RPMI7951 (cell line): ENCODE measurements at regions not wholly inside any gene's neighbourhood (a gene's known extent, or its start where the extent isn't known, plus 50 kb on each side); places are given as distances from the start of the nearest gene placed in this dataset.

ENCODE experiments used
- DNase-seq: peaks from one replicate; pipeline ENCODE4 v3.0.0-alpha.2; 2012; ENCODE audit warnings: low read depth

DNA sequence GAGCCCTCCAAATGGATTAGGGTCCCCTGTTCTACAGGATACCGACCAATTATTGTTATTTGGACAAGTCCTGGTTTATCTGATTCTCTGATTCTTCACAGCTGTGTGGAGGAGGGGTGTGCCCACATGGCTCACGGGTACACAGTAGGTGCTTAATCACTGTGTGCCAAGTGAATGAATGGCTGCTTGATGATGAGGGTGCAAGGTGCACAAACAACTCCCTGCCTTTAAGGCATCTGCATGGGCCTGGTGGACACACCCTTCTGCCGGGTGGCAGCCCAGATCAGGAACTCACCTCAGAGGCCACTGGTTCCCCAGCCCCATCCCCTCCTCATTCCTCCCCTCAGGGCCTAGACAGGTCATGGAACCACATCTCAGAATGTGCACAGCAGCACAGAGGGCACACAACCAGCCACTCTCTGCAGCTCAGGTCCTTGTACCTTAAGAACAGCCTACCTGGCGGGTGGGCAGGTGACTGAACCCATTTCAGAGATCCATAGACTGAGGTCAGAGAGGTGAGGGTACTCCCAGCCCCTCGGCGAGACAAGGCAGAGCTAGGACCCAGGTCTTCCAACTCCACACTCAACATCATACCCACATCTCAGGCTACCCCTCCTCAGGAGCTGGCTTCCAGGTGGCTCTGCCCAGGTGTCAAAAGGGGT, 50.3 kb downstream of the SHANK2 start:
- DNase-seq, result no peak

DNA sequence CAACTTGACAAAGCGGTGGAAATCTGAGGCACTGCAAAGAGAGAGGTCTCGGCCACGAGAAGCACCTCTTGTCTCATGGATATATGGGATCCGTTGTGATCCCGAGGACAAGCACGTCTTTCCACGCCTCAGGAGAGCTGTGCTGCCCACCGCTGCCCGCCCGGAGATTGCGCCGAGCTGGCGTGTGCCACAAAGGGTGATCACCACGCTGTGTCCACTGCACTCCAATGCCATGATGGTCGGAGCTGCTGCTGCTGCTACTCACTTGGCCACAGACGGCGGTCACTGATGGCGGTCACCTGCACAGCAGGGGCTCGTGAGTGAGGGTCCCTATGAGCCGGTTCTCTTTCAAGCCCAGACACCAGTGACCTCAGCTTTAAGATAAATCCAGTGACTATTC, 51.1 kb downstream of the SHANK2 start:
- DNase-seq, result no peak

DNA sequence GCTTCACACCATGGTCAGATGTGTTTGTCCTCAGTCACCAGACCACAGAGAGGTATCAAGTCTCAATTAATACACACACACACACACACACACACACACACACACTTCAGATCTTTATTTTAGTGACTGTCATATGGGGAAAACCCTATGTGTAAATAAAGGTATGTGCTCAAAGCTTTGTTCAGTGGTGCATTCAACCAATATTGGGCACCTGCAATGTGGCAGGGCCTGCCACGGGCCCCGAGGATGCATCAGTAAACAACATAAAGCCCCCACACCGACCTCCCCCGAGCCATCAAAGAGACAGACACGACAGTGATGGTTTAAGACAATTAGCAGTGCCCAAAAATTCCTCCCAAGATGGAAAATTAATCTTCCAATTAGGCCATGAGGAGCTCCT, 51.6 kb downstream of the SHANK2 start:
- DNase-seq, result no peak

DNA sequence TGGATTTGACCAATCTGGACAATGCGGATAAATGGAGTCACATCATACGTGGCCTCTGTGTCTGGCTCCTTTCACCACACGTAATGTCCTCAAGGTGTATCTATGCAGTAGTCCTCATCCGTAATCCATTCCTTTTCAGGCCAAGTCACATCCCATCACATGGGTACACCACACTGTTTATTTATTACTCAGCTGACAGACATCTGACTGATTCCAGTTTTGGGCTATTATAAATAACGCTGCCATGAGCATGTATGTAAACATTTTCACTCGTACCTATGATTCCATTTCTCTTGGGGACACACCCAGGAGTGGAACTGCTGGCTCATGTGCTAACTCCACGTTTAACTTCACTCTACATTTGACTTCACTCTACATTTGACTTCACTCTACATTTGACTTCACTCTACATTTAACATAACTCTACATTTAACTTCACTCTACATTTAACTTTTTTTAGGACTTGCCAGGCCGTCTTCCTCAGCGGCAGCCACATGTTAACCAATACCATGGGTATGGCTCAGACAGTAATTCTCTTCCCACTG, 52.1 kb downstream of the SHANK2 start:
- no peak for DNase-seq

DNA sequence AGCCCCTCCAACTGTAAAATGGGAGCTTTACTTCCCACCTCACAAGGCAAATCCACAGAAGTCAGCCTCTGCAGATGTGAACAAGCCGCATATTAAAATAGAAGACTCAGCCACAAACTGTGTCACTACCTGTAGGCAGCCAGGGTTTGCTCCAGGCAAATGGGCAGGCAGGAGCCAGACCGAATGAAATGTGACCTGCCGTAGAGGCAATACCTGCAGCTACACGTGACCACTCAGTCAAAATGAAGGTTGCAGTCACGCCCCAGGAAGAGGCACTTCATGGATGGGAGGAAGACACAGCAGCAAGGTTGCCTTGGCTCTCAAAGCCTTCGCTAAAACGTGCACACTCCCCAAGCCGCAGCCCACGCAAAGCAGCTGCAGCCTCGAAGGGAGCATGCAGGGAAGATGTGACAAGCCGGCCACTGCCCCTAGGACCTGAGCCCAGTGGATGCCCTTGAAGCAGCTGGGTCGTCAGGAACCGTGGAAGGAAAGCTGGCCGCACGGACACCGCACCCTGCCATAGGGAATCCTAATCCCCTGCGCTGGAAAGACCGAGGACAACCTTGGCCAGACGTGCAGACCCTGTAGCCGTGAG, 53.1 kb downstream of the SHANK2 start:
- DNase-seq, result no peak

DNA sequence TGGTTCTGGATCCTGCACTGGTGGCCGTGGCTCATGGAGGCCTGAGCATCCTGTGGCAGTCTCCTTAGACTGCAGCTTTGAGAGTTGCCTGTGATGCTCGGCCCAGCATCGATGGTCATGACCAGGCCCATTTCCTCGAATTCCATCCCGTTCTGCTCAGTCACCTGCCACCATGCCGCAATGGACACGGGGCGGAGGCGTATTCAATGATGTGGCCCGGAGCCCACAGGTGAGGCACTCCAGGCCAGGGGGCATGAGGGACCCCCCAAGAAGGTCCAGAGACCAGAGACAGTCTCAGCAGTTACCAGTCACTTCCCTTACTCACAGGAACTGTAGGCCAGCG, 53.6 kb downstream of the SHANK2 start:
- DNase-seq, result no peak

DNA sequence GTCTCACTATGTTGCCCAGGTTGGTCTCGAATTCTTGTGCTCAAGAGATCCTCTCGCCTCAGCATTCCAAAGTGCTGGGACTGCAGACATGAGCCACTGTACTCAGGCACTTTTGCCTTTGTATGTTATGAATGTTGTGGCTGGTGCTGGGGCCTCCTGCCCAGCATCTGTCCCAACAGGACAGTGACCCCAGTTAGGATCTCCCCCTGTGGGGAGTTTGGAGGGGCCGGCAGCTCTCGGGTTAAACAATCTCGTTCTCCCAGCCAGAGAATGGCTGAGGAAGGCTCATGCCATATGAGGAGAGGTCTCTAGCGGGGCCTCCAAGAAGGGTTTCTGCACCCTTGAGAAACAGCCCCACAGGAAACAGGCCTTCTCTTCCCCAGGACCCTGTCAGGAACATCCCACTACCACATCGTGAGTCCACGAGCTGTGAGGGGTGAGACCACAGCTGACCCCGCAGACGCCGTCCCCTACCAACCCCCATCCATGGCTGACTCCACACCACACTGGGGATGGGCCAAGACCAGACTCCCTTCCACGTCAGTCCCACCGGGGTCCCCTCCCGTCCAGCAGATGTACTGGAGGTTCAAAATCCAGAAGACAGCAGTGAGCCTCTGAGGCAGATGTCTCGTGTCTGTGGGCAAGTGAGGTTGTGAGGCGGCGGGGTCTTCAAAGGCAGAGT, 54.1 kb downstream of the SHANK2 start:
- no peak for DNase-seq

DNA sequence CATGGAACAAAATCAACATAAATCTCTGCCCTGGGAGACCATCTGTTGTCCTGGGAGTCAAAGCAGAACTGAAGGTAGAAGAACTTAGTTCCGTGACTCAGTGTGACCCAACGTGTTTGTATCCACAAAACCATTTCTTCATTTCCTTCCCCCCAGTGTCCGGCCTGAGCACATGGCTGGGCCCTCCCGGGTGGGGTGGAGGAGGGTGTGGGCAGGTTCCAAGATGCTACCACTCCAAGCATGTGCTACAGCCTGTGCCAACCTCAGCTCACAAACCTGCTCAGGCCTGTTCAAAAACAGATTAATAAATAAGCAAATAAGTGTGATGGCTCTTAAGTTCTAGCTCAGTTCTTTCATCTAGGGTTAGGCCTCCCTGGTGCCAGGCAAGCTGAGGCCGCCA, 55.3 kb downstream of the SHANK2 start:
- DNase-seq, result no peak

DNA sequence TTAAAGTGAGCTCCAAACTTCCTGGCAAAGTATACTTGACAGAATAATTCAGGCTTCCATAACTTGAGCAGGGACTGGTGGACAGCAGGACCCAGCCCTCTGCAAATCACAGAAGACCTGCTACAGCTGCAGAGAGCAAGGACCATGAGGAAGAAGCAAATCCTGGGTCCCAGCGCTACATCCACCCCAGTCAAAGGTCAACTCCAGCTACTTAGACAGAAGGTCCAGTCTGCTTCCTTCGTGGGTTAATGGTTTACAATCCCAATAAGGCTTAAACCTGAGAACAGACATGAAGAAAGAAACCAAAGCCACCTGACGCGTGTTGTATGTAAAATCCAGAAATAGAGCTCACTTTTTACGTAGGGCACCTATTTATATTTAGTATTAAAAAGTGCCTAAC, 57.7 kb downstream of the SHANK2 start:
- no peak for DNase-seq

DNA sequence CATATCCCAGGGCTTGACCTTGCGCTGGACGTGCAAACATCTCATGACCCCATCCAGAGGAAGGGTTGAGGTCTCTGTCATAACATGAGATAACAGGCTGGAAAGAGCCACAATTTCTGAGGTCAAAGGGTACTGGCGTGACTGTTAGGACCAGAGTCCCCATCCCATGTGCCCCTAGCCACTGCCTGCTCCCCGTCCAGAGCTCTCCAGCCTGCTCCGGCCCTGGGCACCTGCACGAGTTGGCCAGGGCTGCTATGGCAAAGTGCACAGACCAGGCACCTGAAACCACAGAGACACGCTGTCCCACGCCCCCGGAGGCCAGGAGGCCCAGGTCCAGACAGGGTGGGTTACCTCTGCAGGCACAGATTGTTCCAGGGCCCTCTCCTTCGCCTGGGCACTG, 58.9 kb downstream of the SHANK2 start:
- no peak for DNase-seq

DNA sequence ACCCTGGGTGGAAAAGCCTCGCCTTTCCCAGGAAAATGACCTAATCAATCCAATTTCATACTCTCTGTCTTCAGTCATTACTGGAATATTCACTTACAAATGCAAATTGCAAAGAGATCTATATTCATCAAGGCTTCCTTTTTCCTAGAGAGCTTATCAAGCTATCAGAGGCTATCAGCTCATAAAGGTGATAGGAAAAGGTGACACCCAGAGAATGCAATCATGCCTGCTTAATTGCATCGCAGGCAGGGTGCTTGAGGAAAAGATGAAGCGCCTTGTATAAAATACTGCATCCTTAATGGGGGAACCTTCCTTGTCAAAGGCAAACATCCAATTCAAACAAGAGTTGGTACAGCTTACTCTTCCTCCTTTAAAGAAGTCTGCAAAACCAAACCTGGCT, 59.7 kb downstream of the SHANK2 start:
- DNase-seq, result no peak

DNA sequence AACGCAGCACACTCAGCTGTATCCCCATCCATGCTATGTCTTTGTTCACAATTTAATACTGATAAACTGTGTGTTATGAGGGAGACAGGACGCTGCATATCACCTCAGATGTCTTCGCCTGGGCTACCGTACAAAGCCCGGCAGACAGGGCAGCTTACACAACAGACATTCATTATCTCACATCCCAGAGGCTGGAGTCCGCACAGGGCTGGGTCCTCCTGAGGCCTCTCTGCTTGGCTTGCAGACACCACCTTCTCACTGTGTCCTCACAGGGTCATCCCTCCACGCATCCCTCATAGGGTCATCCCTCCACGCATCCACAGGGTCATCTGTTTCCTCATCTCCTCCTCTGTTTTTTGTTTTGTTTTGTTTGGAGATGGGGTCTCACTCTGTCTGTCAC, 61.2 kb downstream of the SHANK2 start:
- no peak for DNase-seq

DNA sequence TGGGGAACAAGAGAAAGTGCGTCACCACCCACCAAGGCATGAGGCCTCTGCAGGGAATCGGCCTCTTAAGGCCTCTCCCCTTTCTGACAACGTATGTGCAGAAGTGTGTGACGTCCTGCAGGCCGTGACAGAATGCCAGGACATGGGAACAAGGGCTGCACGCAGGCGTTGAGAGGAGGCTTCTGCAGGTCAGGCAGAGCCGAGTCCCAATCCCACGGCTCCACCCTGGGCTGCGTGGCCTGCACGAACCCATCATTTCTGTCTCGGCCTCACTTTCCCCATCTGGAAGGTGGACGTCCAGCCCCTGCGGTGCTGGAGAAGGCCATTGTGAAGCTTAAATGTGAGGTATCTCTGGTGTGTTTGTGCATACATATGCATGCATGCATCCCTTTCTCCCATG, 61.8 kb downstream of the SHANK2 start:
- no peak for DNase-seq

DNA sequence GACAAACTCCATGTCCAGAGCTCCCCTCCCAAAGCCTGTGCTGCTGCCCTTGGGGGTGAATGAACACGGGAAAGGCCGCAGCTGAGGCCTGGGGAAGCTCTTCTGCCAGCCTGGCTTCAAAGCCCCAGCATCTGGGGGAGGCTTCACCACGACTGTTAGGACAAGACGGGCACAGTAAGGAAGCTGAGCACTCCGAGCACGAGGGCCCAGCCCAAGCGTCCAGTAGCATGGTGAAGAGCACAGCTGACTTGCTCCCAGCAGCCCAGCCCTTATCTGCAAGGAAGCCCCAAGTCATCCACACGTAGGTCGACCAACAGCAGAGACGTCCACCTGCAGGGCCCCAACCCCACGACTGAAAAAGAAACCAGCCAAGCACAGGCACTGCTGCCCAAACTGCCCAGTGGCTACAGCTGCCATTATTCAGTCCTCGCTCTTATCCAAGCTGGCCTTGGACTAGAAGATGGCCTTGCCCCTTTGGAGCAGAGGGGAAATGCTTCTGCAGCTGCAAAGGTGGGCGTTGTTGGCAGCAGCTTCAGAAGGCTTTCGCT, 62.5 kb downstream of the SHANK2 start:
- no peak for DNase-seq

DNA sequence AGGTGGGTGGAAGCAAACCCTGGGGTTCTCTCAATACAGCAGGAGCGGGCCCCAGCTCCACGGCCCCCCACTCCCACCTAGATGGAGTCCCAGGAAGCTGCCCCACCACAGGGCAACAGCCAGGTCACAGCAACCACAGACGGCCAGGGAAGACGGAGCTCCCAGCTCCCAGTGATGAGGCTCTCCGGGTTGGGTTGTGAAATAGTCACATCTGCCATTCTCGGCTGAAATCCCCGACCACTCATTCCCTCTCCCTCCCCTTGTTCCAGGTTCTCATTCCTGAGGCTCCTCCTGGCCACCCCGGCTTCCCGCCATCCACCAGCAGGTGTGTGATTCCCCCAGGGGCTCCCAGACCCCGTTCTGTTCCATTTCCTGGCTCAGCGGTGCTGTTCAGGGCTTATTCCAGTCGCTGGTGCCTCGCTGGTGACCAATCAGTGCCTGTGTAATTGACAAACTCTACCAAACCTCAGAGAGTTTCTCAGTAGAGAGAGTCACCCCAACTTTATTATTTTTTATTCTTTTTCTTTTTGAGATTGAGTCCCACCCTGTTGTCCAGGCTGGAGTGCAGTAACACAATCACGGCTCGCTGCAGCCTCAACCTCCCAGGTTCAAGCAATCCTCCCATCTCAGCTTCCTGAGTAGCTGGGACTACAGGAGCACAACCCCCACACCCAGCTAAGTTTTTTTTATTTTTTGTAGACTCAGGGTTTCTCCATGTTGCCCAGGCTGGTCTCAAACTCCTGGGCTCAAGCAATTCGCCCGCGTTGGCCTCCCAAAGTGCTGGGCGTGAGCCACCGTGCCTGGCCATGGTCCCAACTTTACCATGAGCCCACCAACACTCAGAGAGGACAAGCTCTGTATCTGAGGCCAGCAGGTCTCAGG, 63.2 kb downstream of the SHANK2 start:
- DNase-seq, result no peak

DNA sequence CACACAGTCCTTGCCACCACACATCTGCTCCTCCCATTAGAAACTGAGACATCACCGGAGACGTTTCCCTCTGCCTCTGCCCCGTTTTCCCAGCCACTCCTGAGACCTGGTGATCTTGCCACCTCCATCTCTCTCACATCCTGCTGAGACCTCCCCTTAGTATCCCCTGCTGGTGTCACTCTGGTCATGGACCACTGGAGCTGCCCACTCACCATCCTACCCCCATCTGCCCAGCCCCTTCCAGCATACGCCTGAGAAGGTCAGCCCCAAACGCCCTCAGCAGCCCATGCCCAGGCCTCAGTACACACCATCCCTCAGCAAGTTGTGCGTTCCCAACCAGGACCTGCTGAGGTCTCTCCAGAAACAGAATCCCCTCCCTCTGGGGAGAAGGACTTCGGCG, 64.3 kb downstream of the SHANK2 start:
- DNase-seq, result no peak

DNA sequence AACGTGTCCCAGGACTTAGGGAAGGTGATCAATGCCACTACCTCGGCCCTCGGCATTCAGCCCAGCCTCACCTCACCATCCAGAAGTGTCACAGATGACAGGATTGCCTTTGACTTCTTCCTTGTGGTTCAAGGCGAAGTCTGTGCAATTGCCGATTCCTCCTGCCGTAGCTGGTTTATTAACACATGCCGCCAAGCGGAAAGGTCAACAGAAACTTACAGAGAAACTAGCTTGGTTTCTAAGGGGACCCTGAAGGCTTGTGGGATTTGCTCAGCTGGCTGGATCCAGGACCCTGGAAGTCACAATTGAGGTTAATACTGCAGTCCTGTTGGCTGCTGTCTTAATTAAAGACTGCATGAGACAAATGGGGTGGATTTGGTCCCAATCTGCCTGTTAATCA, 65.6 kb downstream of the SHANK2 start:
- DNase-seq, result no peak

DNA sequence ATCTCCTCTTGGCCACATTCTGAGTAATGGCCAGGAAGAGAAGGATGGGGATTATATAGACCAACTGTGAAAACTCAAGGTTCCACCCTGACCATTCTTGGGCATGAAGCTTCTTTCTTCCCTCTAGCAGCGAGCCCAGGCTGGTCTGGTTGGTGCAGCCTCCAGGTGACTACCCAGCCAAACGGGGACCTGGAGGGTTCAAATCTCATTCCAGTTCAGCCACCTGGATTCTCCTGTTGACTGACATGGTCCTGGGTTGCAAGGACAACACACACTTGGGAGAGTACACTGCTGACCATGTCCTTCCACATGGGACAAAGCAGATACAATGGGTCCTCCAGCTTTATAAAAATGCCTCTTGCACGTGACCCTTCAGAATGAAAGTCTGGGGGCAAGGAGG, 67.0 kb downstream of the SHANK2 start:
- no peak for DNase-seq

DNA sequence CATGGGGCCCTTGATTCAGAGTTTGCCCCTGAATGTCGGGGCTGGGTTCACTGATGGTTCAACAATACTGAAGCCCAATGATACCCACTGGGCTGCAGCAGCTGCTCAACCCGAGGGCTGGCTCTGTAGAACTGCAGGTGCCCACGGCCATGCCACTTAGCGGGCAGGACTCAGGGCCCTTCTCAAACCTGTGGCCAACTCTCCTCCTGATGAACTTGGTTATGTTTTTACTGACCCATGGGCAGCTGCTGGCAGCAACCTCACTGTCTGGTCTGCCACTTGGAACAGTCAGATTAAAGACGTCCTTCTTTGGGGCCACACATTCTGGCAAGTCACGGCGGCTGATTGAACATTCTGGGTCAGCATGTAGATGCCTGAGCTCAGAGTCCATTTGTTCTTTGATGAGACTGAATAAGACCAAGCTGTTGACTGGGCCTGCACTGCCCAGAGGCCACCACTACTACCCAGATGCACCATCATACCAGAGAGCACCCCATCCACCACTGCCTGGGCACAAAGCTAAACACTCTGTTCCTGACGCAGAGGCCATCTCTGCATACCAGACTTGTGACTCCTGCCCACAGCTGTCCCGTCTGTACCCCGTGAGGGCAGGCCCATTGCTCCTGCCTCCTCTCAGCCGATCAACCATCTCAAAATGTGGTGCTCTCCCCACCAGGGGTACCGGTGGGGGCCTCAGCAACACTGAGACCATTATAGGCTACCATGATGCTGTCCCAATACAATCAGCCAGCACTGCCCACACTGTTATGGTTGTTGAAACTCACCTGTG, 67.8 kb downstream of the SHANK2 start:
- no peak for DNase-seq

DNA sequence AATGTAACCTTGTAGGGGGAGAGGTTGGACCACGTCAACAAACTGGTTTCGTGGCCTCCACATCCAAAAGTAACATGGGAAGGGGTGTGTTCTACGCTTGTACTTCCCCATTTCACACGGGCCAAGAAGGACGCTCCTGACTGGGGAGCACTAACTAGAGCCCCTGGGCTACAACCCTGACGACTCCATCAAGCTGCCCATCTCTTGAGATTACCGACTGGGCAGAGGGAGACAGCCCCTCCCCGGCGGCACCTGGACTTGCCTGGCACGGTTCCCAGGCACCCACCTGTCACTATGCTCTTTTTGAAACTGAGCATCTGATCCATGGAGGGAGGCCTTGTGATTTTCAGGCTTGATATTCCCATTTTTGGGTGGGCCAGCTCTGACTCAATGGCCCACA, 68.5 kb downstream of the SHANK2 start:
- no peak for DNase-seq
